H7 (cell line): ENCODE measurements at regions not wholly inside any gene's neighbourhood (a gene's known extent, or its start where the extent isn't known, plus 50 kb on each side); places are given as distances from the start of the nearest gene placed in this dataset.
"Not testable (repeated sequence)": the region's sequence is repeated elsewhere in the genome, so short reads cannot be mapped to it uniquely, and the experiment has no call there.

Source experiments
- DNase-seq: peaks from one replicate; pipeline ENCODE4 v3.0.0; 2012
- H3K27me3 ChIP-seq: 2 replicates; pipeline ENCODE4 v1.6.0; 2011; ENCODE audit warnings: mild to moderate bottlenecking, low read length; ENCODE audit not compliant: control insufficient read depth, insufficient read depth
- H3K36me3 ChIP-seq: replicated peaks from 2 replicates; pipeline ENCODE4 v1.5.1; 2011; ENCODE audit warnings: low read length; ENCODE audit not compliant: control insufficient read depth, insufficient read depth
- H3K4me3 ChIP-seq: 2 replicates; pipeline ENCODE4 v1.5.1; 2011; ENCODE audit warnings: low read depth, mild to moderate bottlenecking, control low read depth, low read length, moderate library complexity; ENCODE audit not compliant: insufficient read depth

GRCh38 chr14:98931911-98932310 is 340.1 kb downstream of the BCL11B start:
- Histone ChIP-seq H3K4me3 (no peak overlapping the region), H3K27me3 (no peaks in the 10 kb centered on the region; the same call in 1 of the 2 replicates), H3K36me3 (no peaks in the 10 kb centered on the region)
- no peak for DNase-seq

- Histone ChIP-seq H3K4me3 (no peak overlapping the region), H3K36me3 (no peaks in the 10 kb centered on the region), H3K27me3 (no peaks in the 10 kb centered on the region; the same call in 1 of the 2 replicates)
- no peak for DNase-seq
Observed at GRCh38 chr14:98932431-98933325, 339.3 kb downstream of the BCL11B start.

GRCh38 chr14:98934569-98934968 is 337.4 kb downstream of the BCL11B start:
- not testable (repeated sequence) for DNase-seq, H3K4me3 ChIP-seq

GRCh38 chr14:98935921-98936320 is 336.1 kb downstream of the BCL11B start:
- DNase-seq = no peak
- H3K27me3 ChIP-seq = no peaks in the 10 kb centered on the region; the same call in 1 of the 2 replicates
- no peak overlapping the region for H3K4me3 ChIP-seq
- H3K36me3 ChIP-seq = no peaks in the 10 kb centered on the region

More at GRCh38 chr14:98934569-98934968, 337.4 kb downstream of the BCL11B start:
- not testable (repeated sequence) for H3K36me3 ChIP-seq, H3K27me3 ChIP-seq

GRCh38 chr14:98937021-98937420 is 335.0 kb downstream of the BCL11B start:
- Histone ChIP-seq H3K4me3 (no peak overlapping the region), H3K27me3 (no peaks in the 10 kb centered on the region; the same call in 1 of the 2 replicates), H3K36me3 (no peaks in the 10 kb centered on the region)
- no peak for DNase-seq

- Histone ChIP-seq H3K4me3 (no peak overlapping the region), H3K36me3 (no peaks in the 10 kb centered on the region), H3K27me3 (no peaks in the 10 kb centered on the region)
- DNase-seq = no peak
Observed at GRCh38 chr14:98937712-98938505, 334.1 kb downstream of the BCL11B start.

- no peaks in the 10 kb centered on the region for H3K36me3 ChIP-seq
- DNase-seq = no peak
- H3K4me3 ChIP-seq = no peak overlapping the region
- H3K27me3 ChIP-seq = no peaks in the 10 kb centered on the region
Observed at GRCh38 chr14:98940693-98941437, 331.1 kb downstream of the BCL11B start.

GRCh38 chr14:98941481-98941880 is 330.5 kb downstream of the BCL11B start:
- no peak for DNase-seq
- no peaks in the 10 kb centered on the region for H3K36me3 ChIP-seq
- no peak overlapping the region for H3K4me3 ChIP-seq
- no peaks in the 10 kb centered on the region for H3K27me3 ChIP-seq

- Histone ChIP-seq H3K27me3 (no peaks in the 10 kb centered on the region), H3K4me3 (no peak overlapping the region), H3K36me3 (no peaks in the 10 kb centered on the region)
- DNase-seq = no peak
Observed at GRCh38 chr14:98943907-98944306, 328.1 kb downstream of the BCL11B start.

GRCh38 chr14:98944989-98945388 is 327.0 kb downstream of the BCL11B start:
- no peaks in the 10 kb centered on the region for H3K27me3 ChIP-seq
- H3K4me3 ChIP-seq = no peak overlapping the region
- DNase-seq = no peak
- no peaks in the 10 kb centered on the region for H3K36me3 ChIP-seq

GRCh38 chr14:98945611-98946570 is 326.1 kb downstream of the BCL11B start:
- no peak for DNase-seq
- Histone ChIP-seq H3K27me3 (no peaks in the 10 kb centered on the region), H3K36me3 (no peaks in the 10 kb centered on the region), H3K4me3 (no peak overlapping the region)

- H3K27me3 ChIP-seq = no peaks in the 10 kb centered on the region
- DNase-seq = peak; percentile 34
Observed at GRCh38 chr14:98946940-98947339, 325.1 kb downstream of the BCL11B start.

GRCh38 chr14:98947911-98948595 is 323.9 kb downstream of the BCL11B start:
- Histone ChIP-seq H3K27me3 (no peaks in the 10 kb centered on the region), H3K36me3 (no peaks in the 10 kb centered on the region), H3K4me3 (no peak overlapping the region)
- no peak for DNase-seq

More at GRCh38 chr14:98946940-98947339, 325.1 kb downstream of the BCL11B start:
- Histone ChIP-seq H3K4me3 (no peak overlapping the region), H3K36me3 (no peaks in the 10 kb centered on the region)
